GM23338 (cell line): ENCODE measurements at regions not wholly inside any gene's neighbourhood (a gene's known extent, or its start where the extent isn't known, plus 50 kb on each side); places are given as distances from the start of the nearest gene placed in this dataset.
A peak's percentile ranks its signal among the peaks of the same experiment; 100 is the strongest.

Experiments
- ATAC-seq: fragments of 200-7000 bp; cut with Tn5 transposase; 3 replicates; pipeline ENCODE4 v1.9.1; 2020
- DNase-seq: peaks from one replicate; pipeline ENCODE4 v3.0.0-alpha.2; 2015; ENCODE audit warnings: low spot score
- H2AFZ ChIP-seq: fragments of 200-600 bp; sonication (generic); 2 replicates; pipeline ENCODE4 v1.8.0; 2016; ENCODE audit warnings: antibody characterized with exemption, mild to moderate bottlenecking, moderate library complexity
- H3F3A ChIP-seq: fragments of 200-600 bp; sonication (generic); replicated peaks from 2 replicates; pipeline ENCODE4 v1.8.0; 2017; ENCODE audit warnings: antibody characterized with exemption, mixed run types, low read depth
- H3K27ac ChIP-seq: fragments of 200-600 bp; sonication (generic); 2 replicates; pipeline ENCODE4 v1.6.1; 2016; ENCODE audit warnings: low read depth
- H3K27me3 ChIP-seq: fragments of 200-600 bp; sonication (generic); 2 replicates; pipeline ENCODE4 v1.8.0; 2016; ENCODE audit warnings: mild to moderate bottlenecking, mixed run types, moderate library complexity; ENCODE audit not compliant: insufficient read depth
- H3K36me3 ChIP-seq: fragments of 200-600 bp; sonication (generic); 2 replicates; pipeline ENCODE4 v1.8.0; 2016; ENCODE audit warnings: mild to moderate bottlenecking; ENCODE audit not compliant: insufficient read depth
- H3K4me1 ChIP-seq: fragments of 200-600 bp; sonication (generic); 2 replicates; pipeline ENCODE4 v1.8.0; 2016; ENCODE audit warnings: mild to moderate bottlenecking, moderate library complexity; ENCODE audit not compliant: insufficient read depth
- H3K4me2 ChIP-seq: fragments of 200-600 bp; sonication (generic); 2 replicates; pipeline ENCODE4 v1.7.1; 2017; ENCODE audit warnings: mixed run types
- H3K4me3 ChIP-seq: fragments of 200-600 bp; sonication (generic); 2 replicates; pipeline ENCODE4 v1.6.1; 2016; ENCODE audit warnings: mixed run types
- H3K79me2 ChIP-seq: fragments of 200-600 bp; sonication (generic); replicated peaks from 2 replicates; pipeline ENCODE4 v1.8.0; 2017; ENCODE audit warnings: mild to moderate bottlenecking; ENCODE audit not compliant: insufficient read depth
- H3K9me2 ChIP-seq: fragments of 200-600 bp; sonication (generic); 2 replicates; pipeline ENCODE4 v1.8.0; 2017; ENCODE audit not compliant: insufficient read depth
- H4K20me1 ChIP-seq: fragments of 200-600 bp; sonication (generic); replicated peaks from 2 replicates; pipeline ENCODE4 v1.8.0; 2017; ENCODE audit warnings: mild to moderate bottlenecking; ENCODE audit not compliant: insufficient read depth
- H3K27ac Mint-ChIP-seq: 2 replicates; pipeline ENCODE4 v1.8.0; 2020; ENCODE audit warnings: inconsistent platforms, mild to moderate bottlenecking, moderate library complexity, mixed read lengths
- H3K27me3 Mint-ChIP-seq: 3 replicates; pipeline ENCODE4 v1.8.0; 2022; ENCODE audit warnings: low read depth, mild to moderate bottlenecking, moderate library complexity, mixed read lengths, inconsistent platforms; ENCODE audit not compliant: insufficient read depth, poor library complexity
- H3K36me3 Mint-ChIP-seq: 3 replicates; pipeline ENCODE4 v1.8.0; 2021; ENCODE audit warnings: low read depth, mild to moderate bottlenecking, inconsistent platforms, moderate library complexity, mixed read lengths
- H3K4me1 Mint-ChIP-seq: 3 replicates; pipeline ENCODE4 v1.8.0; 2020; ENCODE audit warnings: mild to moderate bottlenecking, inconsistent platforms, mixed read lengths
- H3K4me3 Mint-ChIP-seq: 3 replicates; pipeline ENCODE4 v1.8.0; 2021; ENCODE audit warnings: moderate library complexity, mild to moderate bottlenecking, inconsistent platforms, mixed read lengths
- H3K9me3 Mint-ChIP-seq: 3 replicates; pipeline ENCODE4 v1.8.0; 2020; ENCODE audit warnings: moderate library complexity, mild to moderate bottlenecking, inconsistent platforms, mixed read lengths
- CREB1 ChIP-seq: fragments of 250-450 bp; sonication (Bioruptor Pico); IDR thresholded peaks from 2 replicates; pipeline ENCODE4 v1.5.0; 2020; ENCODE audit warnings: low read depth, mild to moderate bottlenecking, moderate library complexity
- CTCF ChIP-seq, 2 experiments: fragments of 200-600 bp in 1 of 2; sonication (generic) in 1 of 2; conservative IDR thresholded peaks; 2 replicates each; pipeline versions ENCODE4 v1.5.1 to v1.6.1; 2016 to 2017; ENCODE audit warnings: antibody characterized with exemption in 2 of 2, low read depth in 2 of 2, mild to moderate bottlenecking in 2 of 2, moderate library complexity in 1 of 2
- NANOG ChIP-seq: IDR thresholded peaks from 2 replicates; pipeline ENCODE4 v1.6.1; 2016; ENCODE audit warnings: antibody characterized with exemption, borderline replicate concordance
- POLR2AphosphoS5 ChIP-seq: IDR thresholded peaks from 2 replicates; pipeline ENCODE4 v1.6.1; 2016; ENCODE audit warnings: antibody characterized with exemption, low read depth
- REST ChIP-seq: IDR thresholded peaks from one replicate; pipeline ENCODE4 v1.6.1; 2018; ENCODE audit warnings: antibody characterized with exemption; ENCODE audit not compliant: unreplicated experiment
- ZNF114 ChIP-seq: fragments of 250-450 bp; sonication (Bioruptor Pico); IDR thresholded peaks from 2 replicates; pipeline ENCODE4 v1.5.0; 2020; ENCODE audit warnings: mild to moderate bottlenecking, moderate library complexity
- ZNF331 ChIP-seq: fragments of 250-450 bp; sonication (Bioruptor Pico); IDR thresholded peaks from 2 replicates; pipeline ENCODE4 v1.5.0; 2020; ENCODE audit warnings: low read depth, mild to moderate bottlenecking, moderate library complexity
- ZNF462 ChIP-seq: fragments of 250-450 bp; sonication (Bioruptor Pico); IDR thresholded peaks from 2 replicates; pipeline ENCODE4 v1.5.0; 2020; ENCODE audit warnings: mild to moderate bottlenecking, moderate library complexity

GRCh38 chr17:77886387-77886728 is 72.1 kb upstream of the TNRC6C start:
- Histone ChIP-seq H3F3A (0 out of 2 replicates have a peak, but pooled peaks cover 6% of the 10 kb centered on the region), H3K4me1 (peaks cover 9% of the 10 kb centered on the region), H3K36me3 (no peaks in the 10 kb centered on the region), H3K4me3 (no peak overlapping the region), H3K27ac (no peak overlapping the region), H4K20me1 (no peaks in the 10 kb centered on the region), H2AFZ (0 out of 2 replicates have a peak overlapping the region, but pooled peaks have one; percentile 28), H3K79me2 (no peaks in the 10 kb centered on the region), H3K27me3 (peaks cover 23% of the 10 kb centered on the region), H3K4me2 (no peak overlapping the region), H3K9me2 (no peaks in the 10 kb centered on the region)
- Mint-ChIP-seq H3K27ac (no peak overlapping the region), H3K9me3 (no peaks in the 10 kb centered on the region), H3K27me3 (peaks cover 46% of the 10 kb centered on the region), H3K36me3 (no peaks in the 10 kb centered on the region), H3K4me3 (no peak overlapping the region; the same call in 2 of the 3 replicates), H3K4me1 (peaks cover 34% of the 10 kb centered on the region)
- TF ChIP-seq CREB1 (no peak), ZNF331 (no peak), ZNF462 (CRISPR knock-in tag) (no peak), REST (no peak), ZNF114 (CRISPR knock-in tag) (no peak), POLR2AphosphoS5 (no peak), CTCF (conservative IDR thresholded peaks at IDR 0.05; ENCODE audit: low read depth in 2 of 2) (no peak), NANOG (no peak)
- no peak for DNase-seq
- ATAC-seq: no peak
